PFSK-1 (cell line): ENCODE measurements at regions not wholly inside any gene's neighbourhood (a gene's known extent, or its start where the extent isn't known, plus 50 kb on each side); places are given as distances from the start of the nearest gene placed in this dataset.

ENCODE experiments used
- FOXP2 ChIP-seq: optimal IDR thresholded peaks from 2 replicates; pipeline ENCODE3; 2011; ENCODE audit warnings: borderline replicate concordance, control low read depth, inconsistent platforms; ENCODE audit not compliant: insufficient read depth; ENCODE audit errors: extremely low read length, extremely low read depth
- POLR2AphosphoS5 ChIP-seq: IDR thresholded peaks from 2 replicates; pipeline ENCODE4 v1.6.1; 2012; ENCODE audit warnings: low read depth, mild to moderate bottlenecking, control low read depth, low read length, moderate library complexity
- SIN3A ChIP-seq: IDR thresholded peaks from 2 replicates; pipeline ENCODE4 v1.6.1; 2012; ENCODE audit warnings: mild to moderate bottlenecking, low read length, moderate library complexity, borderline replicate concordance; ENCODE audit not compliant: insufficient read depth
- TAF1 ChIP-seq: IDR thresholded peaks from 2 replicates; pipeline ENCODE4 v1.6.1; 2012; ENCODE audit warnings: low read length, control low read depth, borderline replicate concordance; ENCODE audit not compliant: insufficient read depth
- TF ChIP-seq, protein P1 (sequence below), 2 experiments: IDR thresholded peaks; 2 replicates each; pipeline versions ENCODE4 v1.6.1 to v1.8.0; 2011 to 2012; ENCODE audit warnings: low read depth in 2 of 2, low read length in 2 of 2, control low read depth in 1 of 2, inconsistent platforms in 1 of 2, mild to moderate bottlenecking in 1 of 2, moderate library complexity in 1 of 2; ENCODE audit not compliant: insufficient read depth in 1 of 2

DNA sequence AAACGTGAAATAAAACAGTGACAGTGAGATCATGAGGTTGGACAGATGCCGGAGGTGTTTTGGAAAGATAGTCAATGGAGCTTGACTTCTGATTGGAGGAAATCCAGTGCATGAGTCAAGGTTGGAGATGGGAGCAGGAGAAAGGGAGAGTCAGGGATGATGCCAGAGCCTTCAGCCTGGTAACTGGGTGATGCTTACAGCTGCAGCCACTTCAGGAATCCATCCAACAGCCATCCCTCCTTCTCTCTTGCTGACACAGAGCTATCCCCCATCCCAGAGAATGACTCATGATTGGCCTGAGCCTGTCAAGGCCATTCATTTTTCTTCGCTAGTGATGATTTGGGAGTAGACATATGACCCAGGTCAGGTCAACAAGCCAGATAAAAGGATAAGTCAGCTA lies 112.8 kb downstream of the SAMD5 start:
- TF ChIP-seq SIN3A = 0 out of 2 replicates have a peak, but pooled peaks have one; percentile 36
- 0 out of 2 replicates have a peak, but pooled peaks have one; percentile 7 for TF ChIP-seq TAF1
- no peak for TF ChIP-seq FOXP2
- TF ChIP-seq, protein P1, sequence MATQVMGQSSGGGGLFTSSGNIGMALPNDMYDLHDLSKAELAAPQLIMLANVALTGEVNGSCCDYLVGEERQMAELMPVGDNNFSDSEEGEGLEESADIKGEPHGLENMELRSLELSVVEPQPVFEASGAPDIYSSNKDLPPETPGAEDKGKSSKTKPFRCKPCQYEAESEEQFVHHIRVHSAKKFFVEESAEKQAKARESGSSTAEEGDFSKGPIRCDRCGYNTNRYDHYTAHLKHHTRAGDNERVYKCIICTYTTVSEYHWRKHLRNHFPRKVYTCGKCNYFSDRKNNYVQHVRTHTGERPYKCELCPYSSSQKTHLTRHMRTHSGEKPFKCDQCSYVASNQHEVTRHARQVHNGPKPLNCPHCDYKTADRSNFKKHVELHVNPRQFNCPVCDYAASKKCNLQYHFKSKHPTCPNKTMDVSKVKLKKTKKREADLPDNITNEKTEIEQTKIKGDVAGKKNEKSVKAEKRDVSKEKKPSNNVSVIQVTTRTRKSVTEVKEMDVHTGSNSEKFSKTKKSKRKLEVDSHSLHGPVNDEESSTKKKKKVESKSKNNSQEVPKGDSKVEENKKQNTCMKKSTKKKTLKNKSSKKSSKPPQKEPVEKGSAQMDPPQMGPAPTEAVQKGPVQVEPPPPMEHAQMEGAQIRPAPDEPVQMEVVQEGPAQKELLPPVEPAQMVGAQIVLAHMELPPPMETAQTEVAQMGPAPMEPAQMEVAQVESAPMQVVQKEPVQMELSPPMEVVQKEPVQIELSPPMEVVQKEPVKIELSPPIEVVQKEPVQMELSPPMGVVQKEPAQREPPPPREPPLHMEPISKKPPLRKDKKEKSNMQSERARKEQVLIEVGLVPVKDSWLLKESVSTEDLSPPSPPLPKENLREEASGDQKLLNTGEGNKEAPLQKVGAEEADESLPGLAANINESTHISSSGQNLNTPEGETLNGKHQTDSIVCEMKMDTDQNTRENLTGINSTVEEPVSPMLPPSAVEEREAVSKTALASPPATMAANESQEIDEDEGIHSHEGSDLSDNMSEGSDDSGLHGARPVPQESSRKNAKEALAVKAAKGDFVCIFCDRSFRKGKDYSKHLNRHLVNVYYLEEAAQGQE (IDR thresholded peaks at IDR 0.05; ENCODE audit: insufficient read depth in 1 of 2, low read depth in 2 of 2, low read length in 2 of 2) = peak; percentile 26 to 34; a peak in 1 of 4 replicates
- peak; percentile 51; the same call in 1 of the 2 replicates for TF ChIP-seq POLR2AphosphoS5

DNA sequence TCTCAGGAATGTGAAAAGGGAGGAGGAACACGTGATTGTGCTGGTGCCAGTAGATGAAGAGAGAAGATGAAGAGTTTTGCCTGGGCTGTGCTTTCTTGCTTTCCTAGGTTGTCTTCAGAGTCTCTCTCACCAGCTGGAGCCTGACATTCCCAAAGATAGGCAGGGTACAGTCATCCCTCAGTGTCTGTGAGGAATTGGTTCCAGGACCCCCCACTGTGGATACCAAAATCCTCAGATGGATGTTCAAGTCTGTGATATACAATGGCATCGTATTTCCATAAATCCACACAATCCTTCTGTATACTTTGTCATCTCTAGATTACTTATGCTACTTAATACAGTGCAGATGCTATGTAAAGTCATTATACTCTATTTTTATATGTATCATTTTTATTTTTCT lies 113.5 kb downstream of the SAMD5 start:
- TF ChIP-seq POLR2AphosphoS5 (no peak), FOXP2 (no peak), TAF1 (no peak), SIN3A (no peak)
- TF ChIP-seq, protein P1 (IDR thresholded peaks at IDR 0.05; ENCODE audit: insufficient read depth in 1 of 2, low read depth in 2 of 2, low read length in 2 of 2) = no peak

DNA sequence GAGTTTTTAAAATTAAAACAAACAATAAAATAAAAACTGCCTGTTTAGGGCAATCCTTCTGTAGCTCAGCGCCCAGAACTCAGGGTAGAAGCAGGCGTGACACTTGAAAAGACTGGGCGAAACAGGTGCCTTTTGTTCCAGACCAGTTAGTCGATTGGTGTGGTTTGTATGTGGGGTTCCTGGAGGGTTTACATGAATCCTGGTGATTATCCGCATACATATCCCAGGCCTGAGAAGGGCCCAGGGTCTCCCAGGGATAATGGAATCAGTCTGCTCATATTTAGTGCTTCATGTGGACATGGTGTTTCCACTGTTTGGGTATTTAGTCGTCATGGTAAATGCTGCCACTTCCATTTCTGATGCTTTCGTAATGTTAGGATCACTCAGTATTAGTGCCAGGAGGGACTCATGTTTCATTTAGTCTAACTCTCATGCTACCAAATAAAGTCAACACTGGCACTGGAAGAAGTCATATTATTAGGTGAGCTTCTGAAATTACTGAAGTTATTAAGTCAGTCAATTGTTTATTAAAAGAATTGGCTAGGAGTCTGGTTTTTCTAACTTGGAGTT lies 116.5 kb downstream of the SAMD5 start:
- TF ChIP-seq FOXP2 (no peak), TAF1 (no peak)

DNA sequence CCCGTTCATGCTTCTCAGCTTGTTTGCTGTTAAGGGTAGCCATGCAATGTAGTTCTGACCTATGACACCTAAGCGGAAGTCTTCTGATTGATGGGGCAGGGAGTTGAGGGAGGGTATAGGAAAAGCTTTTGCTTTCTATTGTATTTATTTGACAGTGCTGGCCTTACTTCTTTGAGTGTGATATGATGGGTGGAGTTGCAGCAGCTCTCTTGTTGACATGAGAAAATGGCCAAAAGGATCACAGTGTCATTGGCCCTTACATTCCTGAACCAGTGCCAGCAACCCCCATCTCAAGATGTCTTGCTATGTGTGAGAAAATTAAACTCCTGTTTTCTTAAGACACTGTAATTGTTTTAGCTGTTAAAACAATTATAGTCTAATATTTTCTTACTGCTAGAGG lies 117.5 kb downstream of the SAMD5 start:
- TF ChIP-seq POLR2AphosphoS5 (no peak), TAF1 (no peak), SIN3A (no peak), FOXP2 (no peak)
- TF ChIP-seq, protein P1 (IDR thresholded peaks at IDR 0.05; ENCODE audit: insufficient read depth in 1 of 2, low read depth in 2 of 2, low read length in 2 of 2) = no peak

DNA sequence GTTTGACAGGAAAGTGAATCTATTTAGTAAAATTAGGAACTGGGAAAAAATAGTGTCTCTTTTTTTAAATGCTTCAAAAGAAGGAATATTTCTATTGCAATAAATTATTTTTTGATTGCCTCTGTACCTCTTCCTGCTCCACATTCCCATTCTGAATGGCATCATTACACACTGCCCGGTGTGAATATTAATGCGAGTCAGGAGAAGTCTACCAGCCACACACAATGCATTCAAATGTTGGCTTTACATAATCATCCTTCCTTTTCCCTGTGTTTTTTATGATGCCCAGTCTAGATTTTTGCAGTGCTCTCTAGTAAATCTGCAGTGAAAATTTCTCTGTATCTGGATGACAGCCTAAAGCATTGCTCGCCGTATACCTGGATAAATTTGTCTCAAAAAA lies 118.9 kb downstream of the SAMD5 start:
- TF ChIP-seq FOXP2 = no peak
- no peak for TF ChIP-seq POLR2AphosphoS5
- TF ChIP-seq SIN3A = no peak
- no peak for TF ChIP-seq TAF1
- TF ChIP-seq, protein P1 (IDR thresholded peaks at IDR 0.05; ENCODE audit: insufficient read depth in 1 of 2, low read depth in 2 of 2, low read length in 2 of 2) = no peak
